Caki2 (cell line): ENCODE measurements at regions not wholly inside any gene's neighbourhood (a gene's known extent, or its start where the extent isn't known, plus 50 kb on each side); places are given as distances from the start of the nearest gene placed in this dataset.
"Not testable (repeated sequence)": the region's sequence is repeated elsewhere in the genome, so short reads cannot be mapped to it uniquely, and the experiment has no call there.

Experiments used
- DNase-seq: peaks from one replicate; pipeline ENCODE4 v3.0.0-alpha.2; 2015; ENCODE audit warnings: low read depth
- in situ Hi-C: cut with HindIII; loops from 2 replicates; pipeline ENCODE4 v1.10.0; 2016; ENCODE audit warnings: low sequenced_read_pairs, low pct_unique_long_range_greater_than_20kb, mixed read lengths

- in situ Hi-C loops = no loop called here
Measured at GRCh38 chr16:77488652-77489051, 53.8 kb upstream of the ADAMTS18 start.

DNA sequence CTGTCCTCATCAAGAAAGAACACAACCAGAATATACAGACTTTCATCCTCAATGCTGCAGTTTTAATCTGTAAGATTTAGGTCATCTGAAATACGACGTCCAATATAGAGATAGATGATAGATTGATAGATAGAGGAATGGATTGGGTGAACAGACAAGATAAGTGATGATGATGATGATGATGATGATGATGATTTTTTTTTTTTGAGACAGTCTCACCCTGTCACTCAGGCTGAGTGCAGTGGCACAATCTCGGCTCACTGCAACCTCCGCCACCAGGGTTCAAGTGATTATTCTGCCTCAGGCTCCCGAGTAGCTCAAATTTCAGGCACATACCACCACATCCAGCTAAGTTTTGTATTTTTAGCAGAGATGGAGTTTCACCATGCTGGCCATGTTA lies 56.3 kb upstream of the ADAMTS18 start:
- in situ Hi-C loops = no loop called here

More at GRCh38 chr16:77488652-77489051, 53.8 kb upstream of the ADAMTS18 start:
- no peak for DNase-seq

DNA sequence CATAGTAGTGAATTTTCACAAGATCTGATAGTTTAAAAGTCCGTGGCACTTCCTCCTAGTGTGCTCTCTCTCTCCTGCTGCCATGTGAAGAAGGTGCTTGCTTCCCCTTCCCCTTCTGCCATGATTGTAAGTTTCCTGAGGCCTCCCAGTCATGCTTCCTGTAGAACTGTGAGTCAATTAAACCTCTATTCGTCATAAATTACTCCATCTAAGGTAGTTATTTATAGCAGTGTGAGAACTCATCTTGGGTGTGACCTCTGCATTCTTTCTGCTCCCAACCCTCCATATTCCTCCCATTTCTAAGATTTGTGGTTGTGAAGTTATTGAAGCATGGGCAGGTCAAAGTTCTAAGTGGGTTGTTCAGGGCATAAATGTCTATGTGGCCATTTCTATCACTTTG lies 62.1 kb upstream of the ADAMTS18 start:
- DNase-seq = peak; percentile 43
- in situ Hi-C loops = no loop called here

More for the DNA sequence above, 56.3 kb upstream of the ADAMTS18 start:
- no peak for DNase-seq

DNA sequence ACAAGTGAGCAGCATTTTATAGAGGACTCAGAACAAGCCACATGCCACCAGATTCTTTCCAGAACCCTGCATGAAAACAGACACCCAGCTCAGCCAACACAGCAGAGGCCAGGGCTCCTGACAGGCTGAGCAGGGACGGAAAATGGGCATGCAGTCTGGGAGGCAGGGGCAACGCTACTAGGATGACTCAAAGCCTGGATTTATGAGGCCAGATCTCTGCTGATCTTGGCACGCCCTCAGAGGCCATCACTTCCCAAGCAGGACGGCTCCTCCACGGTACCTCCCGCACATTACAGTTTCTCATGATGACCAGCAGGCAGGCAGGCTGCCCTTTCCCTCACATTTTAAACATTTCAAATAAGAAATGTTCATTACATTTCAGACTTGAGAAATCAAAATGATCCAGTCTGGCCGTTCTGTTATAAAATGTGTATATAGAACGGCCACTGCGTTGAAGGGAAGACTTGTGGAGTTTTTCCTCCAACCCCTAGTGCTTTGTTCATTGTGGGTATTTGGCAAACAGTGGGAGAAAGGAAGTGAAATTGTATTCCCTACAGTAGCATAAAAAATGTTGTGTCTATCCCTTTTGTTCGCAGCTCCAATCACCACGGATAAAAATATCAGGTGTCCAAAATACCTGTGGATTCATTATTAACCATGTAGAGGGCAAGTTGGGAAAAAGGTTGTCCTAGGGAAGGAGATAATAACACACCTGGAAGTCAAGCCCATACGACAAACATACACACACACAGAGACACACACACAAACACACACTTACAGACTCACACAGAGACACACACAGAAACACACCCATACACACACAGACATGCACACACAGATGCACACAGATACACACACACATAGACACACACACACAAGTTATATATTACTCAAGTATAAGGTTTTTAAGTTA lies 64.8 kb upstream of the ADAMTS18 start:
- DNase-seq = peak; percentile 30
- in situ Hi-C loops = no loop called here

DNA sequence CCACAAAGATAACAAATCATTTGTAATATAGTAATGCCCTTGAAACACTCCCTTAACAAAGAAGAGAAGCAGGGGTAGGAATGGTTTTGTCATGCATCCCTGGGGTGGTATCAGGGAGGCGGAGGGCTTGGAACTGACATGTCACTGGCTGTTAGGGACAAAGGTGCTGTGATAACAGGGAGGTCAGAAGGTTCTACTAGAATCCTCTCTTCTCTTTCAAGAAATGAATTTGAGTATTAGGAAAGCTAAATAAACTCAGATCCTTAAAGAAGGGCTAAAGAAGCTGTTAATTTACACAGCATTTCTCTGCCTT lies 65.4 kb upstream of the ADAMTS18 start:
- in situ Hi-C loops = no loop called here
- no peak for DNase-seq

- in situ Hi-C loops = no loop called here
- DNase-seq = no peak
Measured at GRCh38 chr16:77500934-77501664, 66.3 kb upstream of the ADAMTS18 start.

DNA sequence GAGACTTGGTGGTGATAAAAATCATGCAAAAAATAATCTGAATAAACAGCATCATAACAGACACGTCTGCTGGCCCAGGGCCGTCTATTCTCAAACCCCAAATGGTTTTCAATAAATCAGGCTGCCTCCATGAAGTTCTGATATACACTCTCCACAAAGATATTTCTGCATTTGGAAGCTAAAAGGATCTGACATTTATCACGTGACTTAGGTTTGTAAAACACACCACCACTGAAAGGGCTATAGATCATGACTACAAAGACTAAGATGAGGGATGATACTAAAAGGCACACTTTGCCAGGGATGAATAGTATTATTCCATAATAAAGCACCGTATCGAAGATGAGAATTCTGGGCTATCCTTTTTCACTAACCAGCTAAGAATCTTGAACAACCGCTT lies 67.6 kb upstream of the ADAMTS18 start:
- in situ Hi-C loops = no loop called here
- no peak for DNase-seq

- in situ Hi-C loops, DNase-seq: not testable (repeated sequence)
Measured at GRCh38 chr16:77506492-77506891, 71.7 kb upstream of the ADAMTS18 start.

DNA sequence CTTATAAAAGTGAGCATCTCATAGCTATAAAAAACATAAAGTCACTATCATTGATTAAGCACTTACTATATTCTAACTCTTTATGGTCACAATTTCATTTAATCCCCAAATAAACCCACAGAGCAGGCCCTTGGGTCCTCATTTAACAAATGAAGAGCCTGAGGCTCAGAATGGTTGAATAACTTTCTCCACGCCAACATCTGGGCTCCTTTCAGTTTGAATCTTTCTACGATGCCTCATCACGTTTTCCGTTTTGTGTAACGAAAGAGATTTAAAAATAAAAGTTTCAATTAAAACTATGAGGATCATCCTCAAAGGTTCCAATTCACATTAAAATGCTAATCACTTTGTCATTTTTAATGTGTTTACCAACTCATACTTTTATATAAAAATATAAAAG lies 74.2 kb upstream of the ADAMTS18 start:
- DNase-seq = no peak
- in situ Hi-C loops = no loop called here

GRCh38 chr16:77509796-77510195 lies 75.0 kb upstream of the ADAMTS18 start:
- in situ Hi-C loops = no loop called here
- DNase-seq = no peak

DNA sequence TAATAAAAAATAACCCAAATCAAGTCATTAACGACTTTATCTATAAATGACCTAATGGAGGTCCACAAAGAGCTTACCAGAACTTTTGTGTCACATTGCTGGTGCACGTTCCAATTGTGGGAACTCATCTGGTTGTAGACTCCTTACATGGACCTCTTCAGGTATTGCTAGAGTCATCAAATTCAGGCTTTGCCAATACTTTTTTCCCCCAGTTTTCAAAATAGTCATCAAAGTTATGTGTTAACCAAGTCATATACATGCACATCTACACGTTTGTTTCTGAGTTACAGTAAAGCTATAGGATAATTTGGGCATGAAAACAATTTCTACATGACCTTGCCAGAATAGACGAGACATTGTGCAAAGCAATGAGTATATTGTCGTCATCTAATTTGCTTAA lies 76.2 kb upstream of the ADAMTS18 start:
- in situ Hi-C loops = no loop called here

DNA sequence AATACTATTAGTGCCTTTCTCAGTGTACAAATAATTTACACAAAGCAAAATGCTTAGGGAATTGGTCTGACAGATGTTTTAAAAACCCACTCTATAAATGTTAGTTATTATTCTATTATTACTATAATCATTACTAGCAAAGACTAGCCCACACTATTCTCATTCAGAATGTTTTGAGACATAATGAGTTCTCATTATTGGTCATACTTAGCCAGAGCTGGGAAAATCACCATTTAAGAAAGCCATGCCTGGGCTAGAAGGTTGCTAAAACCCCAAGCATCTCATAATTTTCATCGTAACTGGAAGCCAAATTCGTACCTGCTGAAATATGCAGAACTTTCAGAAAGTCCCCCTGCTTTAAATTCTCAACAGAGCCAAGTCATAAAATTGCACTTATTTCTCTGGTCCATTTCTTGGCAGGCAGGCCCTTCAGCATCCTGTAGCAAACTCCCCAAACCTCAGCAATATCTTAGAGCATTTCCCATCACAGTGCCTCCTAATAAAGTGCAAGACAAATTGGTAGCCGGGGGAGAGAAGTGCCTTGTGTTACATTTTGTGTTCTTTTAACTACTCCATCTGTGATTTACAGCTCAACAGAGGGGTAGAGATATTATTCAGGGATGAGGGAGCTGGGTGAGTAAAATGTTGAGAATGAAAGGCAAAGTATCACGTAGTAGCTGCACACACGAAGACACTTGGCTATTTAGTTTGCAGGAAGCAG lies 79.8 kb upstream of the ADAMTS18 start:
- in situ Hi-C loops = no loop called here
- no peak for DNase-seq

More for the DNA sequence above, 76.2 kb upstream of the ADAMTS18 start:
- no peak for DNase-seq

GRCh38 chr16:77525226-77525625 lies 90.4 kb upstream of the ADAMTS18 start:
- DNase-seq, in situ Hi-C loops: not testable (repeated sequence)

DNA sequence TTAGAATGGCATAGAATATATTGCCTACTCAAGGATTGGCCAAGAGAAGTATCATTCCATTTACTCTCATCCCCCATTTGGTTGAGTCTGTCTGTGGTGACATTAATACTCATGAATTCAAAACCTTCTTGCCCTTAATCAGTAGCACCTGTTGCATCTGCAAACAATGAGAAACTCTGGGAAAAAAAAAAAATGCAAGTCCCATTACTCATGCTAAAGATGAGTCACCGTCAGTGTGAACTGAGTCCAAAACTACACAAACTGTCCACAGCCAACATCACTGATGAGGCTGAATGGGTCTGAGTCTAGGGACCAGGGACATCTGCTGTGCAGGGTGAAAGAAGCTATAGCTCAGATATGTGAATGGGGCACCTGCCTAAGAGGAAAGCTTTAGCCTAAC lies 96.9 kb upstream of the ADAMTS18 start:
- in situ Hi-C loops = no loop called here
- peak; percentile 71 for DNase-seq

- no peak for DNase-seq
- in situ Hi-C loops = no loop called here
Measured at GRCh38 chr16:77536809-77537208, 102.0 kb upstream of the ADAMTS18 start.

DNA sequence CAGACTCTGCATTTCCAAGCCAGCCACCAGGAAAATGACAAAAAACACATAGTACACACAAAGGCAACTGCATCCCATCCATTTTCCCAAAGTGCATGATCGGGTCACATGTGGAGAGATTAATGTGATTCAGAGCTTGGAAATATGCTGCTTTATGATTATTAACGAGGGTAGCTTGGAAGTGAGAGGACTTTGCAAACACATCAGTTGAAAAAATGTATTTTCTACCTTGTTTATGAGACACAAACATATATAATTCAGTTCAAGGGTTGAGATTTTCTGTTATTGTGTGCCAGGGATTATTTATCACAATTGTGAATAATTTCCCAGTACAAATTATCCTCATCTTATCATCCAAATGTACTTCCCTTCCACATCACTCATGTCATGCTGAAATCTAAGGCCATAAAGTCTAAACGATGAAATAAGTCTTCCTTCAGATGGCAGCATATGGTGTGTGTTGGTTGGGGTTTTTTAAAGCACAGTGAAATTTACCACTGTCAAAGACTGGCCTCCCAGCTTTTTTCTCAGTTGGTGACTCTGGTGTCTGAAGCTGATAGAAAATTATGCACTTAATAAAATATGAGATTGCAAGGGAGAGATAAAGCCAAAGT lies 104.7 kb upstream of the ADAMTS18 start:
- in situ Hi-C loops = no loop called here
- DNase-seq = no peak

DNA sequence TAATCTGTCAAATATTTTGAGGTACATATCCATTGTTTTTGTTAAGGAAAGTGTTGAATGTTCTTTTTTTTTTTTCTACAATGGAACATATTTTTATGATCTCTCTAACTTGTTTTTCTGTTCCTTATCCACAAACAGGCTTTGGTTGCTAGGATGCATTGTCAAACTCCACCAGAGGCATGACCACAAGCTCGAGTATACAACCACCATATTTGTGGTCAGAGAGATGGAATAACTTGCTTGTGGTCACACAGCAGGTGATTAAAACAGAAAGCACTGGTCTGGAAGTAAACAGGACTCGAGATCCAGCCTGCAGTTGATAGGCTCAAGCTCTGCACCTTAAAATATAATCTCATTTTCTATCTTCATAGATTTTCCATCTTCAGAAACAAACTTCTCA lies 105.8 kb upstream of the ADAMTS18 start:
- in situ Hi-C loops = no loop called here
- no peak for DNase-seq

GRCh38 chr16:77541165-77541564 lies 106.3 kb upstream of the ADAMTS18 start:
- in situ Hi-C loops = no loop called here

GRCh38 chr16:77548151-77548550 lies 113.3 kb upstream of the ADAMTS18 start:
- DNase-seq = no peak
- in situ Hi-C loops = no loop called here

More at GRCh38 chr16:77541165-77541564, 106.3 kb upstream of the ADAMTS18 start:
- no peak for DNase-seq
